Transverse colon (tissue), 4 donors: ENCODE measurements at regions not wholly inside any gene's neighbourhood (a gene's known extent, or its start where the extent isn't known, plus 50 kb on each side); places are given as distances from the start of the nearest gene placed in this dataset.

Source experiments
- DNase-seq: peaks from one replicate; pipeline ENCODE4 v3.0.0-alpha.2; 2019
- H3K27ac ChIP-seq, 4 donors: fragments of 200-600 bp; sonication (generic); 2 replicates each; pipeline ENCODE4 v1.5.1; 2016 to 2018; ENCODE audit warnings: inconsistent platforms in 4 of 4
- H3K27me3 ChIP-seq: fragments of 200-600 bp; sonication (generic); 2 replicates; pipeline ENCODE4 v1.5.1; 2017; ENCODE audit warnings: inconsistent platforms
- H3K36me3 ChIP-seq, 4 donors: fragments of 200-600 bp; sonication (generic); 2 replicates each; pipeline ENCODE4 v1.5.1; 2017 to 2019; ENCODE audit warnings: inconsistent platforms in 4 of 4
- H3K4me1 ChIP-seq, 4 donors: fragments of 200-600 bp; sonication (generic); 2 replicates each; pipeline ENCODE4 v1.5.1; 2017 to 2020; ENCODE audit warnings: inconsistent platforms in 4 of 4
- H3K4me3 ChIP-seq, 4 donors: fragments of 200-600 bp; sonication (generic); 1 replicate in 1 of 4; 2 replicates in 3 of 4; pipeline versions ENCODE4 v1.5.1 to v1.6.1; 2017 to 2019; ENCODE audit warnings: inconsistent platforms in 4 of 4
- H3K9me3 ChIP-seq, 2 donors: fragments of 200-600 bp; sonication (generic); 2 replicates each; pipeline ENCODE4 v1.5.1; 2017 to 2019; ENCODE audit warnings: inconsistent platforms in 2 of 2
- EP300 ChIP-seq: sonication (generic); formaldehyde crosslinking; IDR thresholded peaks from one replicate; pipeline ENCODE4 v1.6.1; 2017; ENCODE audit warnings: antibody characterized with exemption, low read depth
- POLR2A ChIP-seq: fragments of 450-650 bp; IDR thresholded peaks from one replicate; pipeline ENCODE4 v1.6.1; 2016; ENCODE audit warnings: antibody characterized with exemption, mild to moderate bottlenecking, moderate library complexity
- POLR2AphosphoS5 ChIP-seq, 3 donors: sonication (generic); formaldehyde crosslinking; IDR thresholded peaks; one replicate each; pipeline ENCODE4 v1.6.1; 2016; ENCODE audit warnings: antibody characterized with exemption in 3 of 3
- WGBS, 2 donors: methylation state at CpG; one replicate each; pipeline ENCODE4 v1.1.5; 2018; ENCODE audit warnings: low coverage in 1 of 2; 5-methylcytosine and 5-hydroxymethylcytosine counted together
- in situ Hi-C, 4 donors: fragments of 200-750 bp; cut with MboI; loops; one replicate each; pipeline versions ENCODE4 v1.15.0 to v1.15.1; 2017; ENCODE audit warnings: low sequenced_read_pairs in 3 of 4, low pct_ligation_motif_present in 1 of 4, low pct_unique_long_range_greater_than_20kb in 1 of 4
- intact Hi-C: fragments of 100-400 bp; cut with DNase I; formaldehyde crosslinking; loops from one replicate; pipeline ENCODE4 v1.15.1; 2023; ENCODE audit warnings: low total_unique reads
- TF ChIP-seq, protein P1 (sequence below), 5 experiments: fragments of 200-600 bp in 3 of 5; fragments of 450-650 bp in 2 of 5; sonication (generic) in 3 of 5; IDR thresholded peaks; 1 replicate in 2 of 5; 2 replicates in 3 of 5; pipeline ENCODE4 v1.5.1; 2016 to 2017; ENCODE audit warnings: antibody characterized with exemption in 5 of 5, inconsistent platforms in 3 of 5, mild to moderate bottlenecking in 2 of 5, moderate library complexity in 1 of 5

DNA sequence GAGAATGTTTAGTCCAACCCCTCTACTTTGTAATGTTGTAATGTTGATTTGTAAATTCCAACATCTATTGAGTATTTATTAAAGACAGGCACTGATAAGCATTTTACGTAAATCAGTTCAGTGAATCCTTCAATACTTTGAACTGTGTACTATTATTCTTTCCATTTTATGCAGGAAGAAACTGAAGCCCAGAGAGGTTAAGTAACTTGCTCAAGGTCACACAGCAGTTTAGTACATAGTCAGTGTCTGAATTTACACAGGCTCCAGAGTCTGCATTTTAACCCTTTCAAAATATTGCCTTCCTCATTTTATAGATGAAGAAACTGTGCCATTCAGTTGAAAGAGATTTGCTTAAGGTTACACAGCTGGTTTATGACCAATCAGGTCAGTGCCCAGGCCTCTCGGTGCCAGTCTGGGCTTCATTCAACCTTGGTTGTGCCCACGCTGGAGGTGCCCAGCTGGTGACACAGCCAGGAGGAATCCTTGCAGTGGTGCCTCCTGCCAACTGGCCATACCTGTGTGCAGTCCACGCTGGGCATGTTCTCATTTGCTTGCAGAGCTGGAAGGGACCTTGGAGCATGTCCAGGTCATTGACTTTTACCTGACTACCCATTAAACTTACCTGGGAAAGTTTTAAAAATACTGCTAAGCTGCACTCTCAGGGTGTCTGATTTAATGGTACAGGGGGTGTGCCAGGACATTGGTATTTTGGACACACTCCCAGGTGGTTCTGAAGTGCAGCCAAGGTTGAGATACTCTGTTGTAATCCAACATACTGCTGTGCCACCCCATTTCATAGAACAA, 74.3 kb upstream of the CYRIA start:
- H3K4me1 ChIP-seq, result no peaks in the 10 kb centered on the region
- in situ Hi-C loops (no loop called here), intact Hi-C loops (no loop called here)
- TF ChIP-seq, protein P1, sequence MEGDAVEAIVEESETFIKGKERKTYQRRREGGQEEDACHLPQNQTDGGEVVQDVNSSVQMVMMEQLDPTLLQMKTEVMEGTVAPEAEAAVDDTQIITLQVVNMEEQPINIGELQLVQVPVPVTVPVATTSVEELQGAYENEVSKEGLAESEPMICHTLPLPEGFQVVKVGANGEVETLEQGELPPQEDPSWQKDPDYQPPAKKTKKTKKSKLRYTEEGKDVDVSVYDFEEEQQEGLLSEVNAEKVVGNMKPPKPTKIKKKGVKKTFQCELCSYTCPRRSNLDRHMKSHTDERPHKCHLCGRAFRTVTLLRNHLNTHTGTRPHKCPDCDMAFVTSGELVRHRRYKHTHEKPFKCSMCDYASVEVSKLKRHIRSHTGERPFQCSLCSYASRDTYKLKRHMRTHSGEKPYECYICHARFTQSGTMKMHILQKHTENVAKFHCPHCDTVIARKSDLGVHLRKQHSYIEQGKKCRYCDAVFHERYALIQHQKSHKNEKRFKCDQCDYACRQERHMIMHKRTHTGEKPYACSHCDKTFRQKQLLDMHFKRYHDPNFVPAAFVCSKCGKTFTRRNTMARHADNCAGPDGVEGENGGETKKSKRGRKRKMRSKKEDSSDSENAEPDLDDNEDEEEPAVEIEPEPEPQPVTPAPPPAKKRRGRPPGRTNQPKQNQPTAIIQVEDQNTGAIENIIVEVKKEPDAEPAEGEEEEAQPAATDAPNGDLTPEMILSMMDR (IDR thresholded peaks at IDR 0.05), result no peak
- TF ChIP-seq POLR2A (no peak), POLR2AphosphoS5 (IDR thresholded peaks at IDR 0.05) (no peak), EP300 (no peak)
- H3K27ac ChIP-seq, result no peak overlapping the region
- no peaks in the 10 kb centered on the region for H3K9me3 ChIP-seq
- 64 to 91% methylated on average over 1 to 4 of the region's 4 CpGs for WGBS, 2 donors
- no peak overlapping the region for H3K4me3 ChIP-seq
- H3K36me3 ChIP-seq, result no peaks in the 10 kb centered on the region
- no peaks in the 10 kb centered on the region for H3K27me3 ChIP-seq
- DNase-seq, result no peak

DNA sequence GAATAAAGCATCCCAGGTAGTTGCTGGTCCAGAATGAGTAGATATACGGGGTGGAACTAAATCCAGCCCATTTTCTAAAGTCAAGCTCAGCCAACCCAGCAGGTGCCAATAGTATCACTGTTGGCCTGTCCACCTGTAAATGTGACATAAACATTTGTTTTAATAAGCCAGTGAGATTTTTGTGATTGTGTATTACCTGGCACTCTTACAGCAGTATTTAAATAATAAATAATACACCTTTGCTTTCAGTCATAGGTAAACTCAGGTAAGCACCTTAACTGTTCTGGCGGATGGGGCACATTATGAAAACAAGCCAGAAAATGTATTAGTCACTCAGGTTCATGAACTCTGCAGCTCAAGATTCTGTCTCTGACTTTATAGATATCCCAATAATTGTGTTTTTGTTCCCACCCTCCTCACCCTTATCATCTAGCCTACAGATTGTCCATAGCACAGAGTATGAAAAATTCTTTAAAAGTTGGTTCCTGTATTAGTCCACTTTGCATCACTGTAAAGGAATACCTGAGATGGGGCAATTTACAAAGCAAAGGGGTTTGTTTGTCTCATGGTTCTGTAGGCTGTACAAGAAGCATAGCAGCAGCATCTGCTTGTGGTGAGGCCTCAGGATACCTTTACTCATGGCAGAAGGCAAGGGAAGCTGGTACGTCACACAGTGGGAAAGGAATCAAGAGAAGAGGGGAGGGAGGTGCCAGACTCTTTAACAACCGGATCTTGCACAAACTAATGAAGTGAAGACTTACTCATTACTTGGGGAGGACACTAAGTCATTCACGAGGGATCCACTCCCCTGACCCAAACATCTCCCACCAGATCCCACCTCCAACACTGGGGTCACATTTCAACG, 73.0 kb upstream of the CYRIA start:
- WGBS, 2 donors, result 72 to 80% methylated on average over 3 to 6 of the region's 6 CpGs
- TF ChIP-seq POLR2A (no peak), POLR2AphosphoS5 (IDR thresholded peaks at IDR 0.05) (no peak), EP300 (no peak)
- TF ChIP-seq, protein P1 (IDR thresholded peaks at IDR 0.05), result no peak
- Histone ChIP-seq H3K27ac (no peak overlapping the region), H3K27me3 (no peaks in the 10 kb centered on the region), H3K4me3 (no peak overlapping the region), H3K9me3 (no peaks in the 10 kb centered on the region), H3K4me1 (no peaks in the 10 kb centered on the region), H3K36me3 (no peaks in the 10 kb centered on the region)
- intact Hi-C loops, result no loop called here
- in situ Hi-C loops, result no loop called here
- DNase-seq, result no peak

DNA sequence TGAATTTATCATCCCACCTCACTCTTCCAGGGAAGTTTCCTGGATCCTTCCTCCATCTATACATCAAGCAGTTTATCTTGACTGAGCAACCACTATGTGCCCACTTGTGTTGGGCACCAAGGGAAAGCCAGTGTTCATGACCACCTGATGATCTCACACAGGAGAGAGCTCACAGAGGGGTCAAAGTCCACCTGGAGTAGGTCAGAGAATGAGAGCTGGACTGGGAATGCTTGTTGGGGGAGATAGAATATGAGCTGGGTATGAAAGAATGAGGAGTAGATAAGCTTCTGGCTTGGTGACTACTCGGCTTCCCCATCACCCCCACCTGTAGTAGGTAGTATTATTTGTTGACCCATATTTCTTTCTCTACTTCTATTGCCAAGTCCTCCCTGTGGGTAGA, 72.2 kb upstream of the CYRIA start:
- TF ChIP-seq EP300, result no peak
- no peaks in the 10 kb centered on the region for H3K4me1 ChIP-seq
- H3K27ac ChIP-seq, result no peak overlapping the region

DNA sequence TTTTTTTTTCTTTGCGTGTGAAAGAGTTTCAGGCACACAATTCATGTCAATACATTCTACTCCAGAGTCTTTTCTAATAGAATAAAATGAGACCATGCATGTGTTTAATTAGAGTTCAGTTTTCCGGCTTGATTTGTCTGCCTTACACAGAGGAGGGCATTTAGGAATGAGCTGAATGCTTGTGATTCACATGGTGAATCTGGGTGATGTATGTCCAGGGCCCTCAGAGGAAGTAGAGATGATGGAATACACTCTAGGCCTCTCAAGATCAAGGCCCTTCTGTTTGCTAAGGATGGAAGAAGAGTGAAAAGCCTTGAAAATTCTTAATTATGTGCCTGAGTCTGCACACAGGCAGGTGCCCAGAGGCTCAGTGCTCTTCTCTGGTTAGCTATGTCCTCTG, 71.0 kb upstream of the CYRIA start:
- DNase-seq, result no peak
- TF ChIP-seq, protein P1 (IDR thresholded peaks at IDR 0.05), result no peak
- no peak for TF ChIP-seq EP300
- no peak for TF ChIP-seq POLR2A
- no peak for TF ChIP-seq POLR2AphosphoS5 (IDR thresholded peaks at IDR 0.05)
- Histone ChIP-seq H3K4me3 (no peak overlapping the region), H3K4me1 (no peaks in the 10 kb centered on the region), H3K27me3 (no peaks in the 10 kb centered on the region), H3K36me3 (no peaks in the 10 kb centered on the region), H3K27ac (no peak overlapping the region), H3K9me3 (no peaks in the 10 kb centered on the region)
- in situ Hi-C loops, result no loop called here
- 72 to 78% methylated on average over 2 of the region's 2 CpGs for WGBS, 2 donors
- intact Hi-C loops, result no loop called here

More for the DNA sequence above, 72.2 kb upstream of the CYRIA start:
- Histone ChIP-seq H3K4me3 (no peak overlapping the region), H3K27me3 (no peaks in the 10 kb centered on the region), H3K36me3 (no peaks in the 10 kb centered on the region), H3K9me3 (no peaks in the 10 kb centered on the region)
- intact Hi-C loops (no loop called here), in situ Hi-C loops (no loop called here)
- WGBS, 2 donors, result 78% methylated on average over 1 of the region's 1 CpG; no CpG with 5 or more reads in 1 of the 2 donors
- no peak for DNase-seq
